Superior temporal gyrus (tissue), 1 donor: ENCODE measurements at regions not wholly inside any gene's neighbourhood (a gene's known extent, or its start where the extent isn't known, plus 50 kb on each side); places are given as distances from the start of the nearest gene placed in this dataset.

Source experiments
- DNase-seq: peaks from one replicate; pipeline ENCODE4 v3.0.0-alpha.2; 2016; ENCODE audit errors: extremely low spot score

DNA sequence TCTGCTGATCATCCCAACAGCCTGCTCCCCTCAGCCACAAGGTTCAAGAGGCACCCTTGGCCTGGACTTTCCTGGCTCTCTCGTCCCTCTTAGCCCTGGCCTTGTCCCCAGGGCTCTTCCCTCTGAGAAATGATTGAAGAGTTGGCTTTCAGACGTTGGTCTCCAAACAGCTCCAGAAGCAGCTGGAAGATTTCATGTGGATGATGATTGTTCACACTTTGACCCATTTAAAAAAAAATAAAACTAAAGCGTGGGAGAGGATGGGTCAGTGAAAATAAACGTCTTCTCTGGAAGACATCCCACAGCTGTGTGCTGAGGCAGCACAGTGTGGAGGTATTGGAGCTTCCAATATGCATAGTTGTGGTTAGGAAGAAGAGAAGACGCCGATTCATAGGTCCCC is 54.7 kb upstream of the CDH11 start:
- no peak for DNase-seq

DNA sequence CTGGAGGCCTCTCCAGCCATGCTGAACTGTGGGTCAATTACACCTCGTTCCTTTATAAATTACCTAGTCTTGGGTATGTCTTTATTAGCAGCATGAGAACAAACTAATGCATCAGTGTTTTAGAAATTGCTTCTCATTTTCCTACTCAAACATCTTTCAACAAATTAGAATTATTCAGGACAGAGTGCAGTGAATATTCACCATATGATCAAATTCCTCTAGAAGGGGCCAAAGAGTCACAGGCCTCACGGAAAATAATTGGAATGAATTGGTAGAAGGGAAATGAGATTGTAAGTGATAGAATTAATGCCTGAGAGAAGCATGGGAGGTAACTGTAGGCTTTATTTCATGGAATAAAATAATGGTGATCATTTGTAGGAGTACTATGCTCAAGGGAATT is 50.5 kb upstream of the CDH11 start:
- no peak for DNase-seq
